SIG-M5 treated with dmso at 0.1 percent for 504 hours (cell line): ENCODE measurements at regions not wholly inside any gene's neighbourhood (a gene's known extent, or its start where the extent isn't known, plus 50 kb on each side); places are given as distances from the start of the nearest gene placed in this dataset.
"Not testable (repeated sequence)": the region's sequence is repeated elsewhere in the genome, so short reads cannot be mapped to it uniquely, and the experiment has no call there.

Experiments
- DNase-seq: peaks from one replicate; lab custom pipeline; 2025; ENCODE audit not compliant: unreplicated experiment; lab: John Stamatoyannopoulos, UW

DNA sequence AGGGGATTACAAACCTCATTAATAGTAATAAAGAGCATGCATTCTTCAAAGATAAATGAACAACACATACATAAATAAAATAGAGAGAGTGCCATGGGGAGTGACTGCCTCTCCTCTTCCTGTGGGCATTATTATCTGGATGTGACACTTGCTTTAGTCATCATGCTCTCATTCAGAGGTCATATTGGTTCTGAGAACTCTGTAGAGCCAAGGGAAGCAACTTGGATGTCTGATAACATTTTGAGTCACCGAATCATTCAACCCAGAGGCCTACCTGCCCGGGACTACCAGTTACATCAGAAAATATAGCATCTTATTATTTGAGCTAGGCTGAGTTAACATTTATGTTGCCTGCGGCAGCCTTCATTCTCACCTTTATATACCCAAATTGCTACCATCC lies 489.5 kb downstream of the STIM2 start:
- no peak for DNase-seq

DNA sequence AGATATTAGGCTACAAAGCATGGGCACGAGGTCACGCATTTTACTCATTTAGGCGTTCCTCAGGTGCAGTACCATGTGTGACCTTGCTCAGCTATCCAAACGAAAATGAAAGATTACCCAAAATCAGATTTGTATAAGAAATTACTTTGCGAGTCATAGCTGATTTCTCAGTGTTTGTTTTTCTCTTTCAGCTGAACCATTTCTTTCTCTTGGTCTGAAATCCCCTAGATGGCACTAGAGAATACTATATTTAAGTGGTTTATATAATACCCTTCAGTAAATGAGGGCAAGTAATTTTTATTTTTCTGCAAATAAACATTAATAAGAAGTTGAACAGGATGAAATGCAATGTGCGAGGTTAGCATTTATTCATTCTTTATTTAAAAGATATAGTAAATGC lies 496.6 kb downstream of the STIM2 start:
- peak; percentile 18 for DNase-seq

DNA sequence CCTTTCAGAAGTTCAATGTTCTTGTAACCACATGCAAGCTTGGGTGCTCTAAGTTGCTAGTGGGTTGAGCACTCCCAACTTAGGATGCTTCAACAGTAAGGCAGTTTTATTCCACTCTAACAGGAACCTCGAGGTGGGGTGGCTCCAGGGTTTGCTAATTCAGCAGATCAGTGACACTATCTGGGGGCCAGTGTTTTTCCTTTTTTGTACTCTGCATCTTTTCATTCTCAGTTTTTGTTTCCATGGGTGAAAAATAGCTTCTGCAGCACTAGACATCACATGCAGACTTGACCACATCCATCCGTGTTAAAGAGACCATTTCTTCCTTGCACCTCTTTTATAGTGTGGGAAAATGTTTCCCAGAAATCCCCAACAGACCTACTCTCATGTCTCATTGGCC lies 497.6 kb downstream of the STIM2 start:
- no peak for DNase-seq

DNA sequence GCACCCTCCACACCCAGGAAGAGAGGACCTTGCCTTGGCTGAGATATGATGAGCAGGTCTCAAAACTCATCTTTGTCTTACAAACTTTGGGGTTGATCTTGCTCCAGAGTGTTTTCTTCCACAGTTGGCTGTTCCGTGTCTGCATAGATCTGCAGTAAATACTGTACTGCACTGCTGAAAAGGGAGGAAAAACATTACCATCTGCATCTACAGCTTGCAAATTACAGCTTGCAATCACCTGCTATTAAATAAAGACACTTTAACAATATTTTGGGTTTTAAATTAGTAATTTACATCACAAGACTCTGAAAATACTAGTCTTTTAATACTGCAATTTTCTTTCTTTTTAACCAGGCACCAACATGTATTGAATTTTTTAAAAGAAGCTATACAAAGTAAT lies 499.5 kb downstream of the STIM2 start:
- DNase-seq: no peak

DNA sequence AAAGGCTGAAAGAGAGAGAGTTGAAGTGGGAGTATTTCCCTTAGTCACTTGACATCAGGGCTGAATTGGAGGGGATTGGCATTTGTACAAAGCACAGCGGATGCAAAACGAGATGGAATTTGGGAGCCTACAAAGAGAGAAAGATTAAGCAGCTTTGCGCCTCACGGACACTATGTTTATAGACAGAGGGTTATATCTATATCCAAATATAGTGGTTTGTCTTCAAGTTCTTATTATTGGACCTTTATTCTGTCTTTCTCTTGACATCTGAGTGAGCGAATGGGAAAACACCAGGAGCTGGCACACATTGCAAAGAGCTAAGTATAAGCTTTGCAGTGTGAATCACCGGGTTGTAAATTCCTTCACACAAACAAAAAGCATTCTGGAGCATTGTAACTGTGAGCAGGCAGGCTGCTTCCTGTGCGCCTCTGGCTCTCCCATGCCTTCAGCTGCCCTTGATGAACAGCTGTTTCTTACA lies 500.2 kb downstream of the STIM2 start:
- DNase-seq: no peak

DNA sequence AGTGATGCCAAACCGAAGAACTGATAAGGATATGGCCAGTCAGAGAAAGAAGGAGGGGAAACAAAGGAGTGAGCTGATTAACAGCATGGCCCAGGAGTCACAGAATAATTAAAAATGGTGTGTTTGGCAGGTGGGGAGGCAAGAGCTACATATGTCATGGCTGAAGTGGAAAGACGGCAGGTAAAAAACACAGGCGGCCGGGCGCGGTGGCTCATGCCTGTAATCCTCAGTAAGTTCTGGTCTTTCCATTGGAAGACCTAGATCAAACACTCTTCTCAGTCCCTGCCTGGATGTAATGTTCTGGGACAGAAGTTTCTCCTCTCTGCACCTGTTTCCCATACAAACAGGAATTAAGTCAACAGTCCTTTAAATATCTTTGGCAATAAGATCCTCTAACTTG lies 503.9 kb downstream of the STIM2 start:
- no peak for DNase-seq

DNA sequence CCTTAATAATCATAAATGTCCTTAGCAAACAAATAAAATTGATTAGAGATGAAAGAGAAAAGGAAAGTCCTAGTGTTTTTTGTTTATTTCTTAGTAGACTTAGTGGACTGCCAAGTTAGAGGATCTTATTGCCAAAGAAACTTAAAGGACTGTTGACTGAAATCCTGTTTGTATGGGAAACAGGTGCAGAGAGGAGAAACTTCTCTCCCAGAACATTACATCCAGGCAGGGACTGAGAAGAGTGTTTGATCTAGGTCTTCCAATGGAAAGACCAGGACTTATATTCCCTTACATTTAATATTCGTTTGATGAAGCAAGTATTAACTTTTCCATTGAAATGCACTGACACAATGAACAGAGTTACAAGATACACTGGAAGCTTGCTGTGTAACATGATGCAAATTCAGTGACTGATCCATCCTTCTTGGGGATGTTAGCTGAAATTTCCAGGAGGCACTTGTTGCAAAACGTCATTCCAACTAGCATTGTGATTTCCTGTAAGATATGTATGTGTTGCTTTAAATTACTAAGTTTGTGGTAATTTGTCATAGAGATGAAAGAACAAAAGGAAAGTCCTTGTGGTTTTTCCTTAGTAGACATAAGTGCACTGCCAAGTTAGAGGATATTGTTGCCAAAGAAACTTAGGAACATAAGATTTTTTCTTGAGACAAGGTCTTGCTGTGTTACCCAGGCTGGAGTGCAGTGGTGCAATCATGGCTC lies 505.6 kb downstream of the STIM2 start:
- DNase-seq: no peak

DNA sequence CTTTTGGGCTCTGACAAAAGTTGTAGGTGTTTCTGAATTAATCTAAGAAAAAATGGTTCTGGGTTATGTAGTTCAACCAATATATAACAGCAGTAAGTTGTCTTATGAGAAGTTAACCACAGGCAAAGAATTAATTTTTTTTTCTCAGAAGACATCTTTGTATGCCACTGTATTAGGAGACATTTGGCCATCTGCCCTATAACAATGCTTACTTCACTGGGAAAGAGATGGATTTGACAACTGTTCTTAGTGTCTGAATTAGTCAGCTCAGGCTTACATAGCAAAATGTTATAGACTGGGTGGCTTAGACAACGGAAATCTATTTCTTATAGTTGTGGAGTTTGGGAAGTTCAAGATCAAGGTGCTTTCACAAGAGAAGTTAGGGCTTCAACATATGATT lies 508.1 kb downstream of the STIM2 start:
- DNase-seq: no peak

DNA sequence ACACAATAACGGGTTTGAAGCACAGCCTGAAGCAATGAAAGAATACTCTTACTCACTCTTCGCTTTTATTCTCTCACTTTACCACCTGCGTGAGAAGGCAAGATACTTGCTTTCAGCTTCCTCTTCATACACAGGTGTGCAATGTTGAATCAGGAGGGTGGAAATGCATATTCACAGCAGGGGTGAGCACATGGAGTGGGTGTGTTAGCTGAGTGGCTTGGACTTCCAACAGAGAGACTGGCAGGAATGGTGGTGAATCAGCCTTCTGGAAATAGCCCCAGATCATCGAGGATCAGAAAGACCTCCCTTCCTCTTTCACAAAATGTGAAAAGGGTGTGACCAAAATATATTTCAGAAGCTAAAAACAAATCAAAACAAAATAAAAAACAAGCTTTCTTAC lies 521.2 kb downstream of the STIM2 start:
- DNase-seq: no peak

DNA sequence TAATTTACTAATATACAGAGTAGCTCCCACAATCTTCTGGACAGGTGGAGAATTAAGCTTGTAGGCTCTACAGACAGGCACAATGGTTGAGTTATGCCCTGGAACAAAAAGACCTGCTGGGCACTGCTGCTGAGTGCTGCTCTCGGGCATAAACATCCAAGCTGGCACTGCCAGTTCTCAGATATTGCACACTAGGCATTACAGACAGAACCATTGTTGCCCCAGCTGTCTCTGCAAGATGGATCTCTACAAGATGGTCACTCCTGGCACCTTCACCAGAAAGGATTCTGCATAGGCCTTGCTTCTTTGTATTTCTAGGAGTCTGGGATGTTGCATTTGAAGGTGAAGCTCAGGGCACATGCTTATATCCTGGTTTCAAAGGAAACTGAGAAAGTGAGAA lies 527.1 kb downstream of the STIM2 start:
- no peak for DNase-seq

DNA sequence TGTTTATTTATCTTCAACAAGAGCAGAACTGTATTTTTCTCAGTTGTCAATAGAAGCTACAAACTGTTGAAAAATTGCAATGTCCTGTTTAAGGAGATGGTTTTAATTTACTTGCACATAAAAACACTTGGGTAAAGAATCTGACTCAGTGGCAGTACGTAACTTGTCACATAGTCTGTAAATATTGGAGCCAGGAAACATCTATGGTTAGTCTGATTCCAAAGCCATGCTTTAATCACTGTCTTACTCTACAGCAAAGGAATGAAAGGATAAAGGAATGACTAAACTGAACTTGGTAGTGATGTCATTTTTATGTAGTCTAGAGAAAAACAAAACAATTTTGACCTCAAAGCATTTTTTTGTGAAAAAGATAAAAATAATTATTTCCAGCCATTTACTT lies 537.2 kb downstream of the STIM2 start:
- no peak for DNase-seq

DNA sequence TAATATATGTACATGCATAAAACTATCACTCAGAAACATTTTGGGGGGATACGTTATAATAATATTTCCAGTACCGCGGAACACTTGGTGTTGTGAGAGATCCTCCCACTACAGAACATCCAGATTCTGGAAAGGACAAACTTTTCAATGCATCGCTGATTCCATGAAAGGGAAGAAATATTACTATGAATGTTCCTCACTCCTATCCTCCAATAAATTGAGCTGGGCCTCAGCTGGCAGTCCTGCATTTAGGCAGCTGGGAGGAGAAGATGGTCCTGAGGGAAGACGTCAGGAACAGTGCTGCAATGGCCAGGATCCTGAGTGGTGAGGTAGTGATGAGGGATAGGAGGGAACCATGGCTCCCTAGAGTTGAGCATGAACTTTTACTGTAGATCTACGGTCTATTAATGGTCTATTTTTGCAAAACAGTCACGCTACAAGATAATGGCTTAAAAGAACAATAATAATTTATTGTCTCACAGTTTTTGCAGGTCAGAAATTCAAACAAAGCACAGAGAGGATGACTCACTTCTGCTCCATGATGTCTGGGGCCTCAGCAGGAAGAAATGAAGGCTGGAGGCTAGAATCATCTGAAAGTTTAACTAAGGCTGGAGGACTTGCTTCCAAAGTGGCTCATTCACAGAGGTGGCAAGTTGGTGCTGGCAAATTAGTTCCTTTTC lies 538.1 kb downstream of the STIM2 start:
- DNase-seq: no peak

DNA sequence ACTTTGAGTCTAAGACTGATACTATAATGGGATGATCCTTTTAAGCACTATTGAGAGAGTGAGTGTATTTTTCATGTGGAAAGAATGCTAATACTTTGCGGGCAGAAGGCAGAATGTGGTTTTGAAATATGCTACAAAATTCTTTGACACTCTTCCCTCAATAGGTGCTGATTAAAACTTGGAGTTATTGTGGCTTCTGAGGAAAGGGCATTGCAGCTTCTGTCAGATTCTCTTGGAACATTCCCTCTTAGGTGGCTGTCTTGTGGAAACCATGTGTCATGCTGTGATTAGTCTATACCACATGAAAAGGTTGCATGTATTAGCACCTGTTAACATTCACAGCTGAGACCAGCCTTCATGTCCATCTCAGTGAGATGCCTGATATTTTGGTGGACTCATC lies 547.0 kb downstream of the STIM2 start:
- DNase-seq: no peak

DNA sequence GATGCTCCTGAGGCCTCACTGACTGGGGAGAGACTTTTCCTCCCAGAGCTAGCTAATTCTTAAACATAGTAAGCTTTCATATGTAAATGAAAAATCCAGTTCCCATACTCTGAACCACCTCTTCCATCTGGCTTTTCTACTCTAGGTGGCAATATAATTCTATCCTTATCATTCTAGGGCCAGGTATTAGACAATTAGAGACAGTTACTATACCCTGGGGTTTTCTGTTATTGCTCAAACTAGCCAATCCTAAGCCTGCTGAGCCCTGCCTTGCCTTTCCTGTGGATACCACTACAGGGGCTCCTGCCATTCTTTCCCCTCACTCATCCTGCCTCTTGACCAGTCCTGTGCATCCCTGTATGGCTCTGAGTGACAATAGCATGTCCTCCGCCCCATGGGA lies 552.0 kb downstream of the STIM2 start:
- no peak for DNase-seq

DNA sequence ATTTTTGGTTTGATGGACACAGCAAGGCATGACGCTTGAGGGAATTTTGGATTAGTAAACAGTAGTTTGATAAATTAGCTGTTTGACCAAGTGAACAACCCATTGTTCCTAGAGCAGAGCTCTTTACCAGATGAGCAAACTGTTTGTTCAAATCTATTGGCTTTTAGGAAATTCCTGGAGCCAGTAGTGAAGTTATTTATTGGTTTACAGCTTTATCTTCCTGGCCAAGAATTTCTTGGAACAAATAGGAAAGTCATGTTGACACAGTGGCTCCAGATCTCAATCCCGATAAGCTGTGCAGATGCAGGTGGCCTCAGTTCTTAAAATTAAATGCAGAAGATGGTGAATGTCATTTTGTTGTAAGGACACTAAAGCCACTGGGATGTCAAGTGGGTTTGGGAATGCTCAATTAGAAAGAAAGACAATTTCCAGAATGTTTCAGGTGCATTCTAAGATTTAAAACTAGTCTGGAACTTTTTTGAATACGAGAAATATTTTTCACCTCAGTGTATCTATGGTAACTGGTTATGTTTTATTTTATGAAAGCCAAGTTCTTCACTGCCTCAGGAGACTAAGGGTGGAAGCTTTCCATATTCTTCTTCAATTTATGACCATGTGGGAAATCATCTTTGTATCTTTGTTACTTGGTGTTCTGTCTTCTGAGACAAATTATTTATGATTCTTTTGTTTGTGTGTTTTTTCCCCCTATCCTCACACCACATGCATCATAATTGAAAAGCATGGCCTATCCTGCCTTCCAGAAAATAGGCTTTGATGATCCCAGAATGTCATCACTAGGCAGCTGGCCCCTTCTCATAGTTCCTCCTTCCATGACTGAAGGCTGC lies 554.5 kb downstream of the STIM2 start:
- DNase-seq: no peak

DNA sequence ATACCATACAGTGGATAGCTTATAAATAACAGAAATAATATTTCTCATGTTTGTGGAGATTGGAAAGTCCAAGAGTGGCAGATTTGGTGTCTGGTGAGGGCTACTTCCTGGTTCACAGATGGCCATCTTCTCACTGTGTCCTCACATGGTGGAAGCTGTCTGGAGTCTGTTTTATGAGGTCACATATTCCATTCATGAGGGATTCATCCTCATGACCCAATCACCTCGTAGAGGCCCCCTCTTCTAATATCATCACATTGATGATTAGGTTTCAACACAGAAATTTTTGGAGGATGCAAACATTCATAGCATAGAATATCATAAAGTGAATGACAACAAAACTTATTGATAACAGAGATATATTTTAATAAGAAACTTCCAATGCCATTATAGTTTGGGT lies 568.0 kb downstream of the STIM2 start:
- DNase-seq: no peak

DNA sequence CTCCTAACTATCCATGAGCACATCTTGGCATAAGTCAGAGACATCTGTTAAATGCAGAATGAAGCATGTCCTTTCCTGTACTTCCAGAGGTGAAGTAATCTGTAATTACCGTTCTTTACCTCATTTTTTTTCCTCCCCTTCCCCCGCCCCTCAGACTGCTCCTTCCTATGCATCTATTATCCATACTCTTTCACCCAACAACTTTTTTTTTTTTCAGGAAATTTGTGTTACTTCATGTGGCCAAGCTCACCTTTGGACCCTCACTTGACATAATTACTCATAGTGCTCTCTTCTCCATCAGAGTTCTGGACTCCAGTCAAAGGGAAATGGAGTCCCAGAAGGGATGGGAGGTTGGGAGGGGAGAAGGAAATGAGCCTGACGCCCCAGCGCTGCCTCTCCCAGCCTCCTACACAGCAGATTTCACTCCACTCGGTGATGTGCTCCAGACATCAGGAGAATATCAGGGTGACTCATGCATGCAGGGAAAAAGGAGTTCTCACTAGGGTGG lies 568.8 kb downstream of the STIM2 start:
- DNase-seq: no peak

DNA sequence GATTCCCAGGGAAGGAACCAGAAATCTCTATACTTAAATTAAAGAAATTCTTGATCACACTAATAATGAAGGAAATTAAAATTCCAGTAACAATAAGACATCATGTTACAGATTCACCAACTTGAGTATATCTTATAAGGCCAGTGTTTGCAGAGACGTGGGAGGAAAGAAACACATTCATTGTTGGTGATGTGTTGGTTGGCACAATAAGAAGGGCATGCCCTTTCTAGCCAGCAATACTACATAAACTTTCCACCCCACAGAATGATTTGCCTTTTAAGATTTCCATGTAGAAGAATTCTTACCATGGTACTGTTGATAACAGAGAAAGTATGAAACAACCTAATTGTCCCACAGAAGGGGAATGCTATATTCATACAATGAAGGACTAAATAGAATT lies 581.5 kb downstream of the STIM2 start:
- no peak for DNase-seq

DNA sequence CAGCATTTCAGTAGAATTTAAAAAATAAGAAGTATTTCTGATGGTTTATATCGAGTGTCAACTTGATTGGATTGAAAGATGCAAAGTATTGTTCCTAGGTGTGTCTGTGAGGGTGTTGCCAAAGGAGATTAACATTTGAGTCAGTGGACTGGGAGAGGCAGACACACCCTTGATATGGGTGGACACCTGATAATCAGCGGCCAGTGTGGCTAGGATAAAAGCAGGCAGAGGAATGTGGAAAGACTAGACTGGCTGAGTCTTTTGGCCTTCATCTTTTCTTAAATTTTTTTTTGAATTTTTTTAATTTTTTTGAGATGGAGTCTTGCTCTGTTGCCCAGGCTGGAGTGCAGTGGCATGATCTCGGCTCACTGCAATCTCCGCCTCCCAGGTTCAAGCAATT lies 582.0 kb downstream of the STIM2 start:
- DNase-seq: not testable (repeated sequence)

DNA sequence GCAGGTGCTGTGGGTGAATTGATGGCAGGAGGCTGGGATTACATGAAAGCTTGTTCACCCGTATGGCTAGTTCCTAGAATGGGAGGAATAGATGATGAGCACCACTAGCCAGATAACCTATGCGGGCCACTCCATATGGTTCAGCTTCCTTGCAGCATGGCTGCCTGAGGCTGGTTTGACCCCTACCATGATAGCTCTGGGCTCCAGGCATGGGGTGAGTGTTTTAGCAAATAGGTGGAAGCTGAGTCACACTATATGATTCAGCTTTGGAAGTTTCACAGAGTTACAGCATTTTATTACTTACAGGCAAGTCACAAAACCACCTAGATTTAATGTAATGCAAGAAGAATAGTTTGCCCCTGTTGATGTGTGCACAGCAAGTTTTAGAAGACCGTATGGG lies 603.2 kb downstream of the STIM2 start:
- no peak for DNase-seq

DNA sequence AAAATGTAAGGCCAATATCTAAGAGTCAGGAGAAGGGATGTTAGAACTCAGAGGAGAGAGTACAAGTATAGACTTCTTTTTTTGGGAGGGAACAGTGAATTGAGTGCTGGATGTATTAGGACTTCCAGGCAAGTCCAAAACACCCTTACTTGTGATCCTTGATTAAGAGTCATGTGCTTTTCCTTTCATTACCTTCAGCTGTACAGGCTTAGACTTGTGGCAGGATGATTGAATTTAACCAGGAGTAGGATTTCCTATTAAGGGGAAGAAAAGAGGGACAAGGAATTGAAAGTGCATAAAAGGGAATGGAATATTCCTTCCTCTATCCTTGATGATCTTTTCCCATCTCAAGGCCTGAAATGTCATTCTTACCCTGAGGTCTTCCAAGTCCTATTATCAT lies 606.7 kb downstream of the STIM2 start:
- no peak for DNase-seq

DNA sequence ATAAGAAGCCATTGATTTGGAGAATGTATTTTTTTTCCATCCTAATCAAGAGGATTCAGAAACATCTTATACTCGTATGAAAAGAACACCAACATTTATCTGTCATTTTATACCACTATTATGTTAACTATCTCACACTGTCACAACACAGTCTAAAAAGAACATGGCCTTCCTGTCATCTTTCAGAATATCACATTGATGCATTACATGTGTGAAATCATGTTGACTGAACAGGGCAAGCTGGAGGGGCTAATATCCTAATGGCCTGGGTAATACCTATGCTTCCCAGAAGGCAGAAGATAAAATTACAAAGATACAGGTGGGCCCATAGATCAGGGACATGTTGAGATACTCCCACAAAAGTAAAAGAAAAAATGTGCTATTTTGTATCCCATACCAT lies 611.7 kb downstream of the STIM2 start:
- no peak for DNase-seq
